BE2C (cell line): ENCODE measurements at regions not wholly inside any gene's neighbourhood (a gene's known extent, or its start where the extent isn't known, plus 50 kb on each side); places are given as distances from the start of the nearest gene placed in this dataset.

Experiments used
- DNase-seq: peaks from one replicate; pipeline ENCODE4 v3.0.0-alpha.2; 2020
- H3K27me3 ChIP-seq: fragments of 250-450 bp; sonication (Bioruptor Pico); 2 replicates; pipeline ENCODE4 v1.5.1; 2020; ENCODE audit warnings: mild to moderate bottlenecking
- H3K36me3 ChIP-seq: fragments of 250-450 bp; sonication (Bioruptor Pico); 2 replicates; pipeline ENCODE4 v1.5.1; 2020; ENCODE audit warnings: mild to moderate bottlenecking
- H3K4me1 ChIP-seq: fragments of 250-450 bp; sonication (Bioruptor Pico); 2 replicates; pipeline ENCODE4 v1.5.1; 2020
- H3K4me3 ChIP-seq: 2 replicates; pipeline ENCODE4 v1.5.1; 2011; ENCODE audit warnings: low read depth, low read length
- H3K9me3 ChIP-seq: fragments of 250-450 bp; sonication (Bioruptor Pico); 2 replicates; pipeline ENCODE4 v1.5.1; 2020
- CTCF ChIP-seq: IDR thresholded peaks from 2 replicates; pipeline ENCODE4 v1.5.1; 2012; ENCODE audit warnings: mild to moderate bottlenecking, low read depth, low read length

GRCh38 chr3:193865896-193866480 is 270.0 kb upstream of the HES1 start:
- no peak overlapping the region for H3K4me3 ChIP-seq
- H3K4me1 ChIP-seq: no peaks in the 10 kb centered on the region
- no peaks in the 10 kb centered on the region for H3K9me3 ChIP-seq
- DNase-seq: no peak
- no peaks in the 10 kb centered on the region for H3K36me3 ChIP-seq
- no peaks in the 10 kb centered on the region for H3K27me3 ChIP-seq
- no peak for TF ChIP-seq CTCF

GRCh38 chr3:193868590-193868989 is 267.4 kb upstream of the HES1 start:
- Histone ChIP-seq H3K27me3 (no peaks in the 10 kb centered on the region), H3K36me3 (no peaks in the 10 kb centered on the region), H3K4me3 (no peak overlapping the region), H3K4me1 (no peaks in the 10 kb centered on the region), H3K9me3 (no peaks in the 10 kb centered on the region)
- no peak for DNase-seq
- no peak for TF ChIP-seq CTCF

- TF ChIP-seq CTCF: no peak
- H3K9me3 ChIP-seq: no peaks in the 10 kb centered on the region
- DNase-seq: no peak
- H3K4me3 ChIP-seq: no peak overlapping the region
- H3K4me1 ChIP-seq: no peaks in the 10 kb centered on the region
- H3K27me3 ChIP-seq: no peaks in the 10 kb centered on the region
- H3K36me3 ChIP-seq: no peaks in the 10 kb centered on the region
These were observed 266.4 kb upstream of the HES1 start for GRCh38 chr3:193869221-193870201.

GRCh38 chr3:193870376-193871219 is 265.4 kb upstream of the HES1 start:
- H3K4me1 ChIP-seq: no peaks in the 10 kb centered on the region
- no peak overlapping the region for H3K4me3 ChIP-seq
- no peak for DNase-seq
- H3K9me3 ChIP-seq: no peaks in the 10 kb centered on the region
- H3K27me3 ChIP-seq: no peaks in the 10 kb centered on the region
- TF ChIP-seq CTCF: no peak
- H3K36me3 ChIP-seq: no peaks in the 10 kb centered on the region

GRCh38 chr3:193871220-193871485 is 264.8 kb upstream of the HES1 start:
- no peaks in the 10 kb centered on the region for H3K4me1 ChIP-seq
- TF ChIP-seq CTCF: no peak

More at GRCh38 chr3:193871220-193871485, 264.8 kb upstream of the HES1 start:
- DNase-seq: no peak
- Histone ChIP-seq H3K9me3 (no peaks in the 10 kb centered on the region), H3K4me3 (no peak overlapping the region), H3K36me3 (no peaks in the 10 kb centered on the region), H3K27me3 (no peaks in the 10 kb centered on the region)
